HG03442 (cell line): ENCODE measurements at regions not wholly inside any gene's neighbourhood (a gene's known extent, or its start where the extent isn't known, plus 50 kb on each side); places are given as distances from the start of the nearest gene placed in this dataset.

Experiments
- ATAC-seq: cut with Tn5 transposase; IDR thresholded peaks from one replicate; pipeline ENCODE4 v1.9.1; 2021; ENCODE audit warnings: mild to moderate bottlenecking, moderate library complexity; ENCODE audit not compliant: unreplicated experiment

GRCh38 chr7:38002689-38003088 lies 82.2 kb downstream of the EPDR1 start:
- no peak for ATAC-seq

GRCh38 chr7:38006559-38006958 lies 86.1 kb downstream of the EPDR1 start:
- no peak for ATAC-seq

GRCh38 chr7:38007096-38007495 lies 86.7 kb downstream of the EPDR1 start:
- no peak for ATAC-seq

- no peak for ATAC-seq
These were observed 92.8 kb downstream of the EPDR1 start for GRCh38 chr7:38013246-38013645.

GRCh38 chr7:38016567-38016966 lies 96.1 kb downstream of the EPDR1 start:
- no peak for ATAC-seq

- ATAC-seq: no peak
These were observed 96.9 kb downstream of the EPDR1 start for GRCh38 chr7:38017320-38017719.

GRCh38 chr7:38020121-38020785 lies 99.8 kb downstream of the EPDR1 start:
- no peak for ATAC-seq

GRCh38 chr7:38021892-38022291 lies 101.5 kb downstream of the EPDR1 start:
- ATAC-seq: no peak

GRCh38 chr7:38025815-38026214 lies 105.4 kb downstream of the EPDR1 start:
- ATAC-seq: no peak

GRCh38 chr7:38027884-38028455 lies 107.5 kb downstream of the EPDR1 start:
- no peak for ATAC-seq

GRCh38 chr7:38034062-38034908 lies 113.8 kb downstream of the EPDR1 start:
- no peak for ATAC-seq

- ATAC-seq: no peak
These were observed 120.4 kb downstream of the EPDR1 start for GRCh38 chr7:38040831-38041230.

GRCh38 chr7:38049679-38050078 lies 128.4 kb upstream of the STARD3NL start:
- no peak for ATAC-seq

- ATAC-seq: no peak
These were observed 126.7 kb upstream of the STARD3NL start for GRCh38 chr7:38051311-38051710.

GRCh38 chr7:38051786-38052185 lies 126.3 kb upstream of the STARD3NL start:
- no peak for ATAC-seq

- no peak for ATAC-seq
These were observed 125.3 kb upstream of the STARD3NL start for GRCh38 chr7:38052786-38053185.

GRCh38 chr7:38054199-38054598 lies 123.8 kb upstream of the STARD3NL start:
- ATAC-seq: no peak

GRCh38 chr7:38057829-38058228 lies 120.2 kb upstream of the STARD3NL start:
- no peak for ATAC-seq

- no peak for ATAC-seq
These were observed 117.9 kb upstream of the STARD3NL start for GRCh38 chr7:38060116-38060515.

- ATAC-seq: no peak
These were observed 117.4 kb upstream of the STARD3NL start for GRCh38 chr7:38060637-38061036.

GRCh38 chr7:38066391-38066790 lies 111.7 kb upstream of the STARD3NL start:
- ATAC-seq: no peak

GRCh38 chr7:38068461-38068860 lies 109.6 kb upstream of the STARD3NL start:
- ATAC-seq: no peak
